ENCODE measurements at regions not wholly inside any gene's neighbourhood (a gene's known extent, or its start where the extent isn't known, plus 50 kb on each side); places are given as distances from the start of the nearest gene placed in this dataset.
A peak's percentile ranks its signal among the peaks of the same experiment; 100 is the strongest.
"Not testable (repeated sequence)": the region's sequence is repeated elsewhere in the genome, so short reads cannot be mapped to it uniquely, and the experiment has no call there.

DNA sequence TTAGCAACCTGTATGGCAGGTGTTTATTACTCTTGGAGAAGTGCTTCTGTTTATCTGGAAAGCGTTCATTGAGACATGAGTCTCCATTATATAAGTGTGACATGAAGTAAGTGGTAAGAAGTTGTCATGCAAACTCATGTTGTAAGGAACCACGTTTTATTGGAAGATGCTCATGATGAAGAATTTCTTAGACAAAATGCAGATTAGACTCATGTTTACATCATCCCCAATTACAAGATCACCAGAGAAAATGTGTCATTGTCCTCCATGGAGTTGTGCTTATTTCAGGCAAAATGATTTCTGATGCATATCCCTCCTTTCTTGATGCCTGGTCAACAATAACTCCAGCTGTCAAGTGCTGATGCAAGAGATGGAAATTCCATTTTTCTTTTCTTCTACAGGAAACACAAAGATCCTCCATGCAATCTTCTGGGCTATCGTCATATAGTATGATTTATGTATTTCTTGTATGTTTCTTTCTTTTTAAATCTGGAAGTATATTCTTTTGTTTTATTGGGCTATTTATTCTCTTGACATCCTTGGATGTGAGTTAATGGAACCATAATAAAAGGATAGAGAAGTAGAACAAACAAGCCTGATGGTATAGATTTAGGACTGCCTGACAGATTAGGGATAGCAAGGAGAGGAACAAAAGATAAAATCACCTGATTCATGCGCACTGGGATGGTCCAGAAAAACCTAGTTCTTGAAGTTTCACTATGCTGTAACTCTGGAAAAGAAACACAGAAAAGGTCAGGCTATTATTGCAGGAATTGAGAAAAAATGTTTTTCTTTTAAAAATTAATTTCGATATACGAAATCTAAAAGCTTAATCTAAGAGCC is 50.7 kb upstream of the DIAPH3 start:
- DNase-seq, result no peak

DNA sequence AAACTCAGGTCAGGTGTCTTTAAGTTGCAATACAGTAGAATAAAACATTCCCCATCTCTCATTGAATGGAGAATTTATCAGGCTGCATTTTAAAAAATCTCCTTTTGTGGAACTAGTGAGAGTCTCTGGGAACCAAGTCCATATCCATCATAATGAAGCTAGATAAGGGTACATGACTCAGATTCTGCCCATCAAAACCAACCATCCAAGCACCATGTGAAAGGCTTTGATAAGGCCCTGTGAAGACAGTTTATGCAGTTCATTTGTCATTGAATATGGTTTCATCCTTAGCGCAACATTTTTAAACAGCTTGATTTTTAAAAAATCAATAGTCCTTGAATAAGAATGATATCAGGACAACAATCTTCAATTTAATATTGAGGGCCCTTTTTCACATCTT is 56.3 kb upstream of the DIAPH3 start:
- no peak for DNase-seq

DNA sequence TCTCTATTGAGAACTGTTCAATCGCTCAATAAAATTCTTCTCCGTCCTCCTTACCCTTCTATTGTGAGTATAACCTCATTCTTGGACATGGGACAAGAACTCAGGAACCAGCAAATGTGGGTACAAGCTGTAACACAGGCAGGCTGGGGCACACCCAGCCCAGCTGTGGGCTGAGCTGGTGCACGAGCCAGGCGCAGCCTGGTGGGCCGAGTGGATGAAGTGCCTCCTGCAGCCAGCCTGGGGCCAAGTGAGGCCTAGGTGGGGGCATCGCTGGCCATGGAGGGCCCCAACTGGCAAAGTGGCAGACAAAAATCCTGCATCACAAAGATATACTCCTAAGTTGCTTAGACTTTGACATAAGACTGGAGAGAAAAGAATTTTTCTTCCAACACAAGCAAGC is 57.9 kb upstream of the DIAPH3 start:
- no peak for DNase-seq

DNA sequence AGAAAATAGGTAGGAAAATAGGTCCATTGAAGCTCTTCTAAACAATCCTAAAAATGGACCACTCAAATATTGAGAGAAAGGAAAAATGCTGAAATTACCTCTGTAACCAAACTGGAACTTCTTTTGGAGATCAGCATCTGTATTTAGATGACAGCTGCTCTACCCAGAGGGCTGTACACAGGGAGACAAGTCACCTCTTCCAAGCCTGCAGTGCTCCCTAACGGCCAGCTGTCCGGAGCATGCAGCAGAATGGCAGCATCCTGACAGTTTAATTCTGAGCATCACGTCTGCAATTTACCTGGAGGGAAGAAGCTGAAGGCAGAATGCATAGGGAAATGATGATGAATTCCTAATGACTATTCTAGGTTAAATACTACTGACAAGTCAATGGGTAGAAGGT is 62.8 kb upstream of the DIAPH3 start:
- DNase-seq, result no peak

DNA sequence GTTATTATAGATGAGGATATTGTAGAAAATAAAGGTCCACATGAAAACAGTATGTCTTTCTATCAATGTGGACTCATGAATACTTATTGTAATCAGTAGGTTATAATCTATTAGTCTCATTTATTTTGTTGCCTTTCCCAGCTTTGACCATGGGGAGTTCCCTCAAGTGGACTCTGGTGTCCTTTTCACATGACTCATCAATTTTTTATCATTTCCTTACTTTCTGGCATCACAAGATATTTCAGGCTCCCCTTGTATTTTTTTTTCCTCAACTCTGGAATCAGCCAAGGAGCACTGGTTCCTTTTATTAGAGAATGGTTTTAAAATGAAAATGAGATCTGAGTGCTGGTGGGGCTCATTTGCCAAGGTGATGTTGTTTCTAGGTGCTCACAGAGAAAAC is 63.4 kb upstream of the DIAPH3 start:
- DNase-seq, result no peak

DNA sequence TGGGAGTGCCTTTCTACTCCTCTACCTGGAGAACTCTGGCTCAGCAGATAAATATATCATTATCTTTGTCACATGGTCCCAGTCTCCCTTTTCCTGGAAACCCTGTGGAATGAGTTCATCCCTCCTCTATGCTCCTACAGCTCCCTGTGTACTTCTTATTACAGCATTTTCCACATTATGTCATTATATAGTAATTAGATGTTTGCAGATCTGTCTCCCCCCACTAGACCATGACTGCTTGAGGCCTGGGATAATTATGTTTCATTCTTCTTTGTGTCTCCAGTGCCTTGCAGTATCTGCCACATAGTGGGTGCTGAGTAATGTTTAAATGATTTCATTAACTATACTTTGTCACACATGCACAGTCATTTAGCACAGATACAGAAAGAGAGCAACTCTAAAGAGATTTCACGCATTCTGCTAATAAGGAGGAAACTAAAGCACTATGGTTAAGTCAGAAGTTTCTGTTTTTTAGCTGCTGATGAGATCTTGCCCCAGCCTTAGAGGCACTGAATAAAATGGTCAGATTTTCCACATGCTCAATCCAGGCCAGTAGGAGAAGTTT is 66.1 kb upstream of the DIAPH3 start:
- peak; percentile 73 for DNase-seq

DNA sequence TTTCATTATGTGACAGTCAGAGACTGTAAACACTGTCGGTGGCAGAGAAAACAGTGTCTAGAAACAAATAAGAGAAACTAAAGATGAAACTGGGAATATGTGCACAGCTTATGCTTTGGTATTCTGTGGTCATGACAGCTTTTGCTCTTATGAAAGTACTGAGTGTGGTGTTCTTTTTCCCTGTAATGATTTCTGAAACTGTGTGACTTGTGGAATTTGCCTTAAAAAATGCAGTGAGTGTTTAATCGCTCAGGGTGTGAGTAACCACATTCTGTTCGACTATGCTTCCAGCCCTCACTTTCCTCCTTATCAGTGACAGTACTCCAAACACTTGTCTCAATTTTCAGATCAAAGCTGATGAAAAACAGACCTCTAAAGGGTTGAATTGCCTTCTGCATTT is 66.9 kb upstream of the DIAPH3 start:
- DNase-seq, result no peak

DNA sequence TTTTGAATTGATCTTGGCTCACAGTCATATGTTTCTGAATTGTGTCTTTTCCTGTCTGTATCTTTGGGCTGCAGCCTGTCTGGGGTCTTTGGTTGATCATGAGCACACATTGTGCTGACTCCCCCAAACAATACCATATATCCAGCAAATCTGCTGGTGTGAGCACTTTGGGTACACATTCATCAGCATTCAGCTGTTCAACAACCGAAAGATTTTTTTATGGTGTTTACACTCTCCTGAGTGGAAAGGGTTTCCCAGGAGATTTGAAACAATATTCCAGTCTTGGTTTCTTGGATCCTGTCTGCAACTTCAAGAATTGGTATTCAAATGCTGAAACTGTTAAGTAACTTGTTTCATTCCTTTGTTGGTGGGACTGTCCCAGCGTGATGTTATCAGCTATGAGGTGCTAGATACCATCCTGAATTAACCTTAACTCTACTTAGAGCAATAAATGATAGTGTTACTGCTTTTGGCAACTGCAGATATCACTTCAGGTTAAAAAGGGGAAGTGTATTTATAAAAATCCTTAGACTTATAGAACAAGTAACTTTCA is 78.4 kb upstream of the DIAPH3 start:
- no peak for DNase-seq

DNA sequence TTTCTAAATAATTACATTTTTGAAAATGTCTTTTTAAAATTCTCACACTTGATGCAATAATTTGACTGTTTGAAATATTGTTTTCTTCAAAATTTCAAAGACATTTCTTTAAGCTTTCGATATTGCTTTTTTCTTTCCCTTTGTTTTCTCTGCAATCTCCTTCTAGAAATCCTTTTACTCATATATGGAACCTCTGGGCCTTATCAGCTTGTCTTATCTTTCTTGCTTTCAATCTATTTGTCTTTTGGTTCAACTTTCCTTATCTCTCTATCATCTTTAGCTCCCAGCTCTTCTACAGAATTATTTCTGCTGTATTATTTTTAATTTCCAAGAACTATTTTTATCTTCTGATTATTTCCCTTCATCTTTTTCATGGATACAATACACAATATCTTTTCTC is 80.7 kb upstream of the DIAPH3 start:
- DNase-seq, result no peak

DNA sequence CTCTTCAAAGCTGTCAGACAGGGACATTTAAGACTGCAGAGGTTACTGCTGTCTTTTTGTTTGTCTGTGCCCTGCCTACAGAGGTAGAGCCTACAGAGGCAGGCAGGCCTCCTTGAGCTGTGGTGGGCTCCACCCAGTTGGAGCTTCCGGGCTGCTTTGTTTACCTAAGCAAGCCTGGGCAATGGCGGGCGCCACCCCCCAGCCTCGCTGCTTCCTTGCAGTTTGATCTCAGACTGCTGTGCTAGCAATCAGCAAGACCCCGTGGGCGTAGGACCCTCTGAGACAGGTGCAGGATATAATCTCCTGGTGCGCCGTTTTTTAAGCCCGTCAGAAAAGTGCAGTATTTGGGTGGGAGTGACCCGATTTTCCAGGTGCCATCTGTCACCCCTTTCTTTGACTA is 87.7 kb upstream of the DIAPH3 start:
- DNase-seq, result not testable (repeated sequence)

DNA sequence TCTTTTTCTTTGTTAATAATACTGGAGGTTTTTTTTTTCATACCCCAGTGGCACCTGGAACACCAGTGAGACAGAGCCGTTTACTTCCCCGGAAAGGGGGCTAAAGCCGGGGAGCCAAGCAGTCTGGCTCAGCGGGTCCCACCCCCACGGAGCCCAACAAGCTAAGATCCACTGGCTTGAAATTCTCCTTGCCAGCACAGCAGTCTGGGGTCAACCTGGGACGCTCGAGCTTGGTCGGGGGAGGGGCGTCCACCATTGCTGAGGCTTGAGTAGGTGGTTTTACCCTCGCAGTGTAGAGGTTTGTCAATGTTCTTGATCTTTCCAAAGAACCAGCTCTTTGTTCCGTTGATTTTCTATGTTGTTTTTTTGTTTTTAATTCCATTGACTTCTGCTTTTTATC is 94.6 kb upstream of the DIAPH3 start:
- no peak for DNase-seq

DNA sequence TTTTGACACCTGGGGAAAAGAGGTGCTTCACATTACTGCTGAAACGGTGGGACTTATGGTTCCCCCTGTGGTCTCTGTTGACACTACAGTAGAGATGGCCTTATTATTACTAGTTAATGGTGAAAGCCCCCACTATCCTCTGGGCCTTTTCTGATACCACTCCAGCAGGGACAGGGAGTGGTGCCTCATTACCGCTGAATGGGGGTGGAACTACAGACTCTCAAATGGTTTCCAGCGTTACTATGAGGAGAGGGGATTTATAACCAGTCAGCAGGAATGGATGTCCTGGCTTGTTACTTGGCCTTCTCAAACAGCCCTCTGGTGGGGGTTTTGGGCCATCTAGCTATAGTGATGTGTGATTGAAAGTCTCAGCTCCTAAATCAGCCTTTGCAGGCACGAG is 96.7 kb upstream of the DIAPH3 start:
- no peak for DNase-seq

DNA sequence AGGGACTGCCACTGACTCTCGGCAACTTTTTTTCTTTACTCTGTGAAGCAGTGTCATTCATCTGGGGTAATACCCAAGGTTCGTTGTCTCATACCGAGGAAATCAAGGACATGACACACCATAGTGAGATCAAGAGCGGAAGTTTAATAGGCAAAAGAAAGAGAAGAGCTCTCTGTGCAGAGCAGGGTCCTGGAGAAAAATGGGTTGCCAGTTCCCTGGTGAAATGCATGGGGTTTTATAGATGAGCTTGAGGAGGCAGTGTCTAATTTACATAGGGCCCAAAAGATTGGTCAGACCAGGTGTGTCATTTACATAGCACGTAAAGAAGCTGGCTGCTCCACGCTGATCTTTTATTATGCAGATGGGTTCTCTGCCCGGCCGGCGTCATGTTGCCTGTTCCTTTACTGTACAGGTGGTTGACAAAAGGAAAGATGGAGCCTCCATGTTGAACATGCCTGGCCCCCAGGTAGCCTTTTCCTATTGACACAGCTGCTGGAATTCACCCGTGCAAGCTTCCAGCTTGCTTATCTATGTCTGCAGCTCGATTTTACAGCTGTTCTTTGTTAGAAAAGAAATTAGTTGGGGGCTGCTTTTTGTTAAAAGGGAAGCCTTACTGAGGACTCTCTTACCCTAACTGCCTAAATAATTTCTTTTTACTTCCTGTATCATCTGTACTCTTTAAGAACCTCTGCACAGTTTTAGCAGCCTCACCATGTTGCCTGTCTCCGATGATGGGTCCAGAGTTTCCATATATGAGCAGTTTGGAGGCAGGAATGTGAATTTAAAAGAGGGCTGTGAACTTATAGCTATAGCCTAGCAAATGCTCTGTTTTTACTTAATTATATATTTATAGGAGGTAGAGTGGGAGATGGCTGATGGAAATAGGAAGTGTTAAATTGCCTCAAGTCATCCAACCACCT is 98.0 kb upstream of the DIAPH3 start:
- DNase-seq, result peak; percentile 81

DNA sequence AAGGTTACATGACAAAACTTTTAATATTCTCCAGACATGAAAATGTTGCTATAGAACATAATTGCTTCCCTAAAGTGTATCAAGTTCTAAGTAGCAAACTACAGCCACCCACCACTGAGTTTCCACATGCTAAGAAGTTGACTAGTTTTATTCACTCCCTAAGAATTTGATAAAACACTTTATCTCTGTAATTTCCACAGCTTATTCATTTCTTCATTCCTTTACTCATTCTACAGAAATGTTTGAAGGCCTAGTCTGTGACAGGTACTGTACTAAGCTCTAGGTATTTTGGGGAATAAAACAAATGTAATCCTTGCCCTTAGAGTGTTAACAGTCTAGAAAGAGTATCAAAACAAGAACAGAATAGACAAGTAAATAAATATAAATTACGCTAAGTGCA is 101.8 kb upstream of the DIAPH3 start:
- no peak for DNase-seq

DNA sequence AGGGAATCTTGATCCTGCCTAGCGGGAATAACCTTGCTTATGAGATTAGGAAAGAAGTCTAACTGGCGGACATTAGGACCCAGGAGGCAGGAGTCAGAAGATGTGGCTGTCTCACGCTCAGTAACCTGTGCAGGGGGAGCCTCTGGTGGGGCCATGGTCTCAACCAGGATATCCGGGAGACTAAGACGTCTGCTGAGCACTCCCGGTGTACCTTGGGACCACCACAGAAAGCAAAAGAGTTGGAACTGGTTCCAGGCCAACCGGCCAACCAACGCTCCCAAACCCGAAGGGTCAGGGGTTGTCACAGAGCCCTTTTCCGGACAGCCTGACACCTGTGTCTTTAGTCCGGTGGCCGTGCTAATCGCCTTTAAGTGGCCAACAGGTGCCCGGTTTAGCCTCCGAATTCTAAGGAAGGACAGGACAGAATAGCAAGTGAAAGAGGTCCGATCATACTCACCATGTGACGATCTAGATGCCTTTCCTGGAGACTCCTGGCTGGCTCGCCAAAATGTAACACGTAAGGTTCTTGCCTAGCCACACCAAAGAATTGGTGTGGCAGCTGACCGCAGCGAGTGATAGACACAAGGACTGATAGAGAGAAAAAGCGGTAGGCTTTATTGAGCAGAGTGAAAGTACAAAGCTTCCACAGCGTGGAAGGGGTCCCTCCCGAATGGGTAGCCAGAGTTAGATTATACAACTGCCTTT is 103.9 kb upstream of the DIAPH3 start:
- DNase-seq, result no peak

DNA sequence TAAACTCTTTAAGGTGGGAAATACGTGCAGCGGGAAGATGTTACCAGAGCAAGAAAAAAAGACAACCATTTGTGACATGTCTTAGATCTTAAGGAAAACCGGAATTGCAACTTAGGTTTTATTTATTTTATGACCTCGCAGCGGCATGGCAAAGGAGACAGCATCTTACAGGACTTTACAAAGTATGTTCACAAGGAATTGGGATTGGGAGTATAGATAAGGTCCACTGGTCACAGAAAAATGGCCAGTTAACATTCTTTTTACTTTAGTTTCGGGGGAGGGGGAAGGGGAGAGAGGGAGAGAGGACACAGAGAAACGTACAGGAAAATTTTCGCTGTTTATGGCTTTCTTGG is 104.5 kb upstream of the DIAPH3 start:
- no peak for DNase-seq

DNA sequence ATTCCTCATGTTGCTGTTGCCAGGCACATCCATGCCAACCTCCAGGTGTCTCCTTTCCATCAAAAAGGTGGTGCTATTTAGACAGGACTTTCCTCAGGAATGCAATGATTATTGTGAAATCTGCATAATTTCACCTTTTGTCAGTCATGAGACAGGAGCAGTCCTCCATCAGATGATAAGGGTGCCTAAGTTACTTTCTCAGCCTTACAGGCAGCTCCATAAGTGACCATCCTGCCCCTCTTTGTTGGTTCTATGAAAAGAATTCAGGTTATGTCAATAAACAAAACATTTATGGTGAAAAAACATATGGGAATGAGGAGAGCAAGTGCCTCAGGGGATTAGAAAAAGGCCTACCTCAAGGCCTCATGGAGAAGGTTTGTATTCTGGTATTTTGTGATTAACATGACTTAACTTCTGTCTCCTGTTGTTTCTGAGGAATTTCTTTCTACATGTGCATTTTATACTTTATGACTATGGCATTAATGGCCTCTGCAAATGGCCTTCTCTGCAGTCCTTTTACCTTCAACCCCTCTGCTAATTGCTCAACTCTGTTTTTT is 110.3 kb upstream of the DIAPH3 start:
- DNase-seq, result no peak

DNA sequence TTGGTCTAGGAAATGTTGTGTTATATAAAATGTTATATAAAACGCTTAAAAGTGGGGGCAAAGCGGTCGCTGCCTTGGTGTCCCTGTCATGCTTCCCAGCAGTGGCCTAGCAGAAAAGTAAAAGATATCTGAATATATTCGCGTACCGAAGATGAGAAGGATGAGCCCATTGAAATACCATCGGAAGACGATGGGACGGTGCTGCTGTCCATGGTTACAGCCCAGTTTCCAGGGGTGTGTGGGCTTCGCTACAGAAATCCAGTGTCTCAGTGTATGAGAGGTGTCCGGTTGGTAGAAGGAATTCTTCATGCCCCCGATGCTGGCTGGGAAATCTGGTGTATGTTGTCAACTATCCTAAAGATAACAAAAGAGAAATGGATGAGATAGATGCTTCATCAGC is 110.9 kb upstream of the DIAPH3 start:
- no peak for DNase-seq

DNA sequence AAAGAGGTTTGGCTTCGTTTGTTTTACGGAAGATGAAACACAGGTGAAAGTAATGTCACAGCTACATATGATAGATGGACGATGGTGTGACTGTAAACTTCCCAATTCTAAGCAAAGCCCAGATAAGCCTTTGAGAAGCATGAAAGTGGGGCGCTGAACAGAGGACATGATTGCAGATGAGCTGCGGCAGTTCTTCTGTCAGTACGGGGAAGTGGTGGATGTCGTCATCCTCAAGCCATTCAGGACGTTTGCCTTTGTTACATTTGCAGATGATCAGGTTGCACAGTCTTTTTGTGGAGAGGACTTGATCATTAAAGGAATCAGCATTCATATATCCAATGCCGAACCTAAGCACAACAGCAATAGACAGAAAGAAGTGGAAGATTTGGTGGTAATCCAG is 111.5 kb upstream of the DIAPH3 start:
- no peak for DNase-seq

DNA sequence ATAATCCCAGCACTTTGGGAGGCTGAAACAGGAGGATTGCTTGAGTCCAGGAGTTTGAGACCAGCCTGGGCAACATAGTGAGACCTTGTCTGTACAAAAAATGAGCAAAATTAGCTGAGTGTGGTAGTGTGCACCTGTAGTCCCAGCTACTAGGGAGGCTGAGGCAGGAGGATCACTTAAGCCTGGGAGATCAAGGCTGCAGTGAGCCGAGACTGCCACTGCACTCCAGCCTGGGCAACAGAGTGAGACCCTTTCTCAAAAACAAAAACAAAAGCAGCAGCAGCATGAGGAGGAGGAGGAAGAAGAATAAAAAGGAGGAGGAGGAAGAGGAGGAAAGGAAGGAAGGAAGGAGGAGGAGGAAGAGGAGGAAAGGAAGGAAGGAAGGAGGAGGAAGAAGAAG is 116.5 kb upstream of the TDRD3 start:
- not testable (repeated sequence) for DNase-seq

DNA sequence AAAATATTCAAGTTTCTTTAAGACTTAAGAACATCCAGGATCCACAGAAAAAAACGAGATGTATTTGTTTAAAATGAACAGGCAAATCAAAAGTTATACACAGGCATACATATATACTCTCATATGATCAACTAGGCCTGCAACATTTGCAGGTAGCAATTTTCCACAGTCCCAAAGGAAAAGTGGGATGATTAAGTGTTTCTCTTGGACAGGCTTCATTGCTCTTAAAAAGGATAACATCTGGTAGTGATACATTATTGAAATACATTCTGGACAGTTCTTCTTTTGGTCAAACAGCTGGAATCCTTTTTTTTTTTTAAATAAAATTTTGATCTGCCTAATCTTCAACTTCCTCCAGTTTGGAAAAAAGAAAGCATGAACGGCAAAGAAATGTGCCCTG is 114.8 kb upstream of the TDRD3 start:
- no peak for DNase-seq

DNA sequence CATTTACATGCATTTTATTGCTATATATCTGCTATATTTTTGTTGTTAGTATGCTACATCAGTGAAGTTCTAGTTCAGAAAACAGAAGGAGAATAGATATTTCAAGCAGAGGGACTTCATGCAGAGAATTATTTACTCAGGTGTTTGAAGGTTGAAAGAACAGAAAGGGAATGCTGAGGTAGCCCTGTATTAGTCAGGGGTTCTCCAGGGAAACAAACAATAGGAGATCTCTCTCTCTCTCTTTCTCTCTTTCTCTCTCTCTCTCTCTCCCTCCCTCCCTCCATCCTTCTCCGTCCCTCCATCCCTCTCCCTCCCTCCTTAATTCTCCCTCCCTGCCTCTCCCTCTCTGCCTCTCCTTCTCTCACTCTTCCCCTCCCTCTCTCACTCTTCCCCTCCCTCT is 114.3 kb upstream of the TDRD3 start:
- DNase-seq, result no peak

DNA sequence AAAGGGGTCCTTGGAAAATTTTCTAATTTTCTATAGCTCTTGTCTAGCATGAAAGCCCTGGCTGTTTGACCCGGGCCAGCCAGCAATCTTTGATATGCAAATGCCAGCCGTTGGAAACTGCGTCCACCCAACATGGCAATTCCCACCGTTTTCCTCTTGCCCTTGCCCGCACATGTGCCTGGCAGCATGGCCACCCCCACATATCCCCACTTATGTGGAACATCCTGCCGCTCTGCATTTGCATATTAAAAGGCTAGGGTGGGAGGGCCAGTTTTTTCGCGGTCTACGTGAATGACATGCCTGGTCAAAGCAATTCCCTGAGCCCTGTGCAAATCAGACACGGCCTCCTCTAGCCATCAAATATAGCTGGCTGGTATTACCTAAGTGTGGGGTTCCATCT is 110.3 kb upstream of the TDRD3 start:
- no peak for DNase-seq
